GM10266 (cell line): ENCODE measurements at regions not wholly inside any gene's neighbourhood (a gene's known extent, or its start where the extent isn't known, plus 50 kb on each side); places are given as distances from the start of the nearest gene placed in this dataset.

Experiments used
- DNase-seq: peaks from one replicate; pipeline ENCODE4 v3.0.0; 2012; ENCODE audit errors: extremely low spot score
- CTCF ChIP-seq: IDR thresholded peaks from 2 replicates; pipeline ENCODE4 v1.5.1; 2012; ENCODE audit warnings: mild to moderate bottlenecking, low read depth; ENCODE audit not compliant: control insufficient read depth, insufficient read depth; ENCODE audit errors: missing control alignments

DNA sequence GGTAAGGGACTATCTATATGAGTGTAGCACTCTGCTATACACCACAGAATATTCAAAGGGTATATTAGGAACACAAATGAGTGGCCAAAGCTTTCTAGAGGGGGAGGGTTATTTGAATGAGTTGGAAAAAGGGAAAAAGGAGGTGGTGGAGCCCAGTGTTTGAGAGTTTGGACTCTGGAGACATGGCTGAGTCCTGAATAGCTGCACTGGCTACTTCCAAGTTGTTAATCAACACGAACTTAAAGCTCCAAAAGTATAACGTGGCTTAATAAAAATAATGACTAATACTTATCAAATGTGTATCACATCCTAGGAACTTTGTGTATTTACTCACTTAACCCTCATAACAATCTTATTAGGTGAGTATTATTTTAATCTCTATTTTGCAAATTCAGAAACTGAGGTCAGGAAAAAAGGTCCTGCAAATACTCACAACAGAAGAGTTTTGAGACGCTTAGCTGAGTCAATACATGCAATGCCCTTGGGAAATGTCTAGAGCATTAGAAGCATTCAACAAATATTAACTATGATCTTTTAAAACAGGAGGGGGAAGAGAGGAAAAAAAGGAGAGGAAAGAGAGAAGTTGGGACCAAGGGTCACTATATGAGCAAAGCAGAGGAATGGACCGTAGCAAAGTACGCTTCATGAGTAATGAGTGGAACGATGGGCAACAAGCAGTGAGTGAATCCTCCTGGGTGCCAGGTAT is 189.5 kb upstream of the HMGA2 start:
- no peak for DNase-seq
- TF ChIP-seq CTCF: no peak

DNA sequence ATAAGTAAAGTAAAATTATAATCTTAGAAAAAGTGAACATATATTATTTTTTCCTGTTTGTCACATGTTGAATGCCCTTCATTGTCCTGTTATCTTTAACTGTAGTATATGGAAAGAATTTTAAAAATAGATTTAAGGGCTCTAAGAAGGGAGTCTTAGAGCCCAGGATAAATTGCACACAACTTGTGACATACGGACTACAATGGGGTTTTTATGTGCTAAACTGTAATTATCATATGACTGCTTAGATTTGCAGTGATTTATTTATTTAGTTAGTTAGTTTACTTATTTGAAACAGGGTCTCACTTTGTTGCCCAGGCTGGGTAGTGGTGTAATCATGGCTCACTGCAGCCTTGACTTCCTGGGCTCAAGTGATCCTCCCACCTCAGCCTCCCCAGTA is 187.8 kb upstream of the HMGA2 start:
- DNase-seq: no peak
- TF ChIP-seq CTCF: no peak

DNA sequence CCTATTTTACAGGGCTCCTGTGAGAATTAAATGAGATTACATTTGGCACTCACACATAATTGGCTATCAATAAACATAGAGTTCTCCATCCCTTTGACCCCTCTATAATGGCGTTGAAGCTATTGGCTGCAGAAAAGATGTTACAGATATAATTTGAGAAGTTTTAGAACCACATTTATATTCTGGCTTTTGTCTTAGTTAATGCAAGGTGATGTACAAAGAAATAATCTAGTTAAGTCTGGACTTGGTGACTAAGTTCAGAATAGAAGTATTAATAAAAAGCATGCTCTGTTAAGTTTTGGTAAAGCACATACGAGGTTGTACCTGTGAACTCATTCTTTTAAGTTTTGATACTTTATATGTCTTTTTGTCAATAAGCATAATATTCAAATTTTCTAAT is 187.1 kb upstream of the HMGA2 start:
- no peak for DNase-seq
- TF ChIP-seq CTCF: no peak

DNA sequence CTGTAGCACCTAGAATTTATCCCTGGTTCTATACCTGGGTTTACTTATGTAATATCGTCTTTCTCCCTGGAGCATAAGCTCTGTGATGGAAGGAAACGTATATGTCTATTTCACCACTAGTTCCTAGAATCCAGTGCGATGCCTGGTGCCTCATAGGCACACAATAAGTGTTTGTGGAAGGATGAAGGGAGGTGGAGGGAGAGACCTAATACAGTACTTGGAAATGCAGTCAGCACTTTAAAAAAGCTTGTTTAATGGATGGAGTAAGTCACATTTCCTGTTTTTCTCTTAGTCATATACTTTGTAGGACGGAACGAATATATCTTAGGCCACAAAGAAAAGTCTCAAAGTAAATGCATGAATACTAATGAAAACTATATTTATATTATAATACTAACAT is 186.5 kb upstream of the HMGA2 start:
- DNase-seq: no peak
- TF ChIP-seq CTCF: no peak

- DNase-seq: no peak
- TF ChIP-seq CTCF: no peak
Observed at GRCh38 chr12:65638324-65638723, 186.0 kb upstream of the HMGA2 start.

GRCh38 chr12:65640489-65640901 is 183.8 kb upstream of the HMGA2 start:
- no peak for TF ChIP-seq CTCF
- DNase-seq: no peak

GRCh38 chr12:65642061-65642661 is 182.1 kb upstream of the HMGA2 start:
- no peak for TF ChIP-seq CTCF
- DNase-seq: no peak
